Stimulated activated naive CD8-positive, alpha-beta T cell treated with anti-CD3 and anti-CD28 coated beads, Interleukin-15, amount 100 ng/mL, for 72 hours (primary cell): ENCODE measurements at regions not wholly inside any gene's neighbourhood (a gene's known extent, or its start where the extent isn't known, plus 50 kb on each side); places are given as distances from the start of the nearest gene placed in this dataset.
"Not testable (repeated sequence)": the region's sequence is repeated elsewhere in the genome, so short reads cannot be mapped to it uniquely, and the experiment has no call there.

Experiments used
- ATAC-seq: fragments of 150-1000 bp; cut with Tn5 transposase; 2 replicates; pipeline ENCODE4 v1.10.0; 2021; ENCODE audit warnings: mild to moderate bottlenecking, moderate library complexity
- DNase-seq, 2 donors: peaks; one replicate each; pipeline ENCODE4 v3.0.0; 2021 to 2022
- H3K27ac Mint-ChIP-seq, 2 donors: one replicate each; pipeline ENCODE4 v1.8.0; 2022; ENCODE audit warnings: mild to moderate bottlenecking in 2 of 2, mixed read lengths in 2 of 2, moderate library complexity in 2 of 2
- H3K27me3 Mint-ChIP-seq: one replicate; pipeline ENCODE4 v1.8.0; 2022; ENCODE audit warnings: mixed read lengths
- H3K4me1 Mint-ChIP-seq: one replicate; pipeline ENCODE4 v1.8.0; 2022; ENCODE audit warnings: mild to moderate bottlenecking, mixed read lengths
- H3K4me3 Mint-ChIP-seq, 2 donors: one replicate each; pipeline ENCODE4 v1.8.0; 2022; ENCODE audit warnings: mild to moderate bottlenecking in 2 of 2, mixed read lengths in 2 of 2, moderate library complexity in 1 of 2
- H3K9me3 Mint-ChIP-seq, 2 donors: one replicate each; pipeline ENCODE4 v1.8.0; 2022; ENCODE audit warnings: mixed read lengths in 2 of 2

DNA sequence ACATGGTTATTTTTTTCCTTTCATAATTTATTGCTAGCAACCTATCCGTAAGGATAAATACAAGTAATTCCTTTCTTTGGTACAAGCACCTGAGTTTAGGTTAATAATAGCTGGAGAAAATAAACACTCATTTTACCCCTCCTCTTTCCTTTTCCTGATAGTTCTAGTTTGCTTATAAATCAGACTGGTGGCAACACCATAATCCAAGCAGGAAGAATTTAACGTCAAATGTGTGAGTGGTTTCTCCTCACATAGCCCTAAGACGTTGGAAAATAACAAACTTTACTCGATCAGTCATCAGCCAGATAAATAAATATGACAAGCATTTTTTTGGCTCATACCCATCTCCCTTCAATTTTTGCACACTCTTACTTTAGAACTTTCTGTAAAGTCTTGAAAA, 190.3 kb upstream of the FAM241A start:
- no peaks in the 10 kb centered on the region for H3K9me3 Mint-ChIP-seq
- H3K4me3 Mint-ChIP-seq, result no peak overlapping the region
- H3K27ac Mint-ChIP-seq, result no peak overlapping the region
- DNase-seq, result no peak
- H3K27me3 Mint-ChIP-seq, result no peaks in the 10 kb centered on the region
- H3K4me1 Mint-ChIP-seq, result no peaks in the 10 kb centered on the region
- no peak for ATAC-seq

DNA sequence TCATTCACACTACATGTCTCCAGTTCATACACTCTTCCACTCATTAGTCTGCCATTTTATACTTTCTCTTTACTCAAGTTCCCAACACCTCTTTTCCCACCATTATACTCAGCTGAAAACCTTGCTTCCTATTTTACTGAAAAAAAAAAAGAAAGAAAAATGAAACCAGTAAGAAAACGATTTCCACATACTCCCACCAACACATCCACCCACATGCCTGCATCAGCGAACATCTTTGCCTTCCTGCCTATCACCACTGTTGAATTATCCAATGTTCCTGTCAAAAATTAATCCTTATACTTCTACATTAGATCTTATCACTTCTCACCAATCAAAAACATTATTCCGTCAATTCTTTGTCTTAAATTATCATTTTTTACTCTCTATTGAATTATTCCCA, 188.1 kb upstream of the FAM241A start:
- H3K4me3 Mint-ChIP-seq, result no peak overlapping the region
- H3K27ac Mint-ChIP-seq, result no peak overlapping the region
- no peaks in the 10 kb centered on the region for H3K27me3 Mint-ChIP-seq
- no peaks in the 10 kb centered on the region for H3K4me1 Mint-ChIP-seq
- ATAC-seq (no peak), DNase-seq (no peak)
- no peaks in the 10 kb centered on the region for H3K9me3 Mint-ChIP-seq

GRCh38 chr4:111957997-111958396, 187.3 kb upstream of the FAM241A start:
- no peaks in the 10 kb centered on the region for H3K27me3 Mint-ChIP-seq
- ATAC-seq (no peak), DNase-seq (no peak)
- no peak overlapping the region for H3K4me3 Mint-ChIP-seq
- no peaks in the 10 kb centered on the region for H3K9me3 Mint-ChIP-seq
- no peaks in the 10 kb centered on the region for H3K4me1 Mint-ChIP-seq
- no peak overlapping the region for H3K27ac Mint-ChIP-seq

DNA sequence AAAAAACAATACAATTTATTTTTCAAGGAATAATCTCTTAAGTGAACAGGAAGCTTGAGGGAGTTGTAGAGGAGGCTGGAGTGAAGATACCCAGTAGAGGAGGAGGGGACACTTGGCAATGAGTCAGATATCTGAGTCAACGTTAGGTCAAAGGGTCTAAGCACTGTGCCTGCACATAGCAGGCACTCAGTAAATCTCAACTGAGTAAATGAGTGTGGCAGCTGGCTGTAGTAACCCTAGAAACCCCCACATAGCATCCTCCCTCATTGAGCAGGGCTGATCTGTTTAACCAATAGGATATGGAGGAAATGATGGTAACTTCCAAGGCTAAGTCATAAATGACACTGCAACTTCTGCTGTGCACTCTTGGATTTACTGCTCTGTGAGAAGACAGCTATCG, 186.0 kb upstream of the FAM241A start:
- DNase-seq, result no peak
- Mint-ChIP-seq H3K27me3 (no peaks in the 10 kb centered on the region), H3K9me3 (no peaks in the 10 kb centered on the region), H3K4me3 (no peak overlapping the region), H3K27ac (no peak overlapping the region), H3K4me1 (no peaks in the 10 kb centered on the region)
- no peak for ATAC-seq

DNA sequence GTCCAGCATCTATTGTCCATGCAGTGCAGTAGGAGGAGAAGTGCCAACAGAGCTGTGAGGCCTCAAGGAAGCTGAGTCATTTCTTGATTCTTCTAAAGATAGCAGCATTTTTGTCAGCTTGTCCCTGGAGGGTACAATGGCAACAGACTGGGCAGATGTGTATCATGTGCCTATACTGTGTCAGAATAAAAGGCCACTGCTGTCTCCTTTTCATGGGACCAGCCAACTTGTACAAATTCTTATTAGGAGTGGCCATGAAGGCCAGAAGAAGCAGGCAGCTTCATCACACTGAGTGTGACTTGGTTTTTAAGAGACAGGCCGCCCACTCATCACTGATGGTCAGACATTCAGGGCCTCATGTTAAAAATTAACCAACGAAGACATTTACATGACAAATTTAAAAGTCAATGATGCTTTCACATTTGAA, 185.0 kb upstream of the FAM241A start:
- no peaks in the 10 kb centered on the region for H3K27me3 Mint-ChIP-seq
- no peak for DNase-seq
- H3K4me1 Mint-ChIP-seq, result no peaks in the 10 kb centered on the region
- no peak overlapping the region for H3K27ac Mint-ChIP-seq
- ATAC-seq, result peak; percentile 39
- no peak overlapping the region for H3K4me3 Mint-ChIP-seq
- H3K9me3 Mint-ChIP-seq, result no peaks in the 10 kb centered on the region

GRCh38 chr4:111961026-111961425, 184.2 kb upstream of the FAM241A start:
- not testable (repeated sequence) for ATAC-seq, H3K9me3 Mint-ChIP-seq, H3K27me3 Mint-ChIP-seq, H3K4me1 Mint-ChIP-seq, H3K4me3 Mint-ChIP-seq, DNase-seq, H3K27ac Mint-ChIP-seq

- ATAC-seq, result no peak
- Mint-ChIP-seq H3K4me1 (no peaks in the 10 kb centered on the region), H3K4me3 (no peak overlapping the region), H3K9me3 (no peaks in the 10 kb centered on the region), H3K27me3 (no peaks in the 10 kb centered on the region), H3K27ac (no peak overlapping the region)
- no peak for DNase-seq
Observed at GRCh38 chr4:111961809-111962208, 183.4 kb upstream of the FAM241A start.

DNA sequence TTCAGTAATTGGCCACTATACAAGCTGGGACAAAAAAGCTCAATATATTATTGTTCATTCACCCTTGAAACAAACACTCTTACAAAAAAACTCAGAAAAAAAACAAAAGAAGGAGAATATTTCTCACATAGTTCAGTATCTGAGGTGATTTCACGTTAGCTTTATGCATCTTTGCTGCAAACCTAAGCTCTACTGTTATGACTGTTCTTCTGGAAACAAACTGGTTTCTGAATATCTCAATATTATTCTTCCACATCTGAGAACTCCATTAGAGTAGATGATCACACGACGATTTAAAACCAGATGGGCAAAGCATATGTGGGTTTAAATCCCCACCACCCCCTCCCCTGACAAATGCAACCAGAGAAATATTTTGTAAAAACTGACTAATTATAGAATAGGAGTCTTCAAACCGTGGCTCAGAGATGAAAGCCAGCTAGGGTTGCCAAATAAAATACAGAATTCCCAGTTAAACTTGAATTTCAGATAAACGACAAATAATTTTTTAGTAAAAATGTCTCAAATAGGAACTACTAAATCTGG, 182.0 kb upstream of the FAM241A start:
- H3K9me3 Mint-ChIP-seq, result no peaks in the 10 kb centered on the region
- DNase-seq (no peak), ATAC-seq (no peak)
- H3K4me3 Mint-ChIP-seq, result no peak overlapping the region
- no peaks in the 10 kb centered on the region for H3K27me3 Mint-ChIP-seq
- no peak overlapping the region for H3K27ac Mint-ChIP-seq
- no peaks in the 10 kb centered on the region for H3K4me1 Mint-ChIP-seq

GRCh38 chr4:111977419-111977965, 167.8 kb upstream of the FAM241A start:
- peaks cover 5 to 26% of the 10 kb centered on the region in 2 donors for H3K9me3 Mint-ChIP-seq
- no peak overlapping the region for H3K4me3 Mint-ChIP-seq
- H3K4me1 Mint-ChIP-seq, result no peaks in the 10 kb centered on the region
- H3K27me3 Mint-ChIP-seq, result no peaks in the 10 kb centered on the region
- DNase-seq, result no peak
- no peak for ATAC-seq
- no peak overlapping the region for H3K27ac Mint-ChIP-seq

DNA sequence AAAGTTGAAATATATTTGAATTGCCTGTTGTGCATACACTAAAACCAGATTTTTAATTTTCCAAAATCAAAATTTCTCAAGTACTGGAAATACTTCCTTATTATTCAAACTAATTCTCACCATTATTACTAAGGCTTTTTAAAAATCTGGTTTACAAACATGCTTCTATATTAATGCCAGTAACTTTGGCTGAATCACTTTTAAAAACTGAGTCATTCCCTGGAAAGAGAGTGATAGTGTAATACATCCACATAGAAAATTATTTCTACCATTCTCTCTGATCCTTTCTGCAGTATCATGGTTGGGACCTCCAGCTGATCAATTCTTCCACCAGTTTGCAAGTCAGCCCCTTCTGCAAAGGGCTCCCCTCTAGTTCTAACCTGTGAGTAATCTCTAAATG, 165.3 kb upstream of the FAM241A start:
- Mint-ChIP-seq H3K4me1 (no peaks in the 10 kb centered on the region), H3K4me3 (no peak overlapping the region), H3K9me3 (peaks cover 1 to 21% of the 10 kb centered on the region in 2 donors), H3K27ac (no peak overlapping the region), H3K27me3 (peaks cover 12% of the 10 kb centered on the region)
- no peak for DNase-seq
- ATAC-seq, result no peak

- Mint-ChIP-seq H3K9me3 (peaks cover 0 to 11% of the 10 kb centered on the region in 2 donors), H3K27ac (no peak overlapping the region), H3K27me3 (peaks cover 24% of the 10 kb centered on the region), H3K4me3 (no peak overlapping the region), H3K4me1 (no peaks in the 10 kb centered on the region)
- DNase-seq, result no peak
- no peak for ATAC-seq
Observed at GRCh38 chr4:111982089-111982488, 163.2 kb upstream of the FAM241A start.

DNA sequence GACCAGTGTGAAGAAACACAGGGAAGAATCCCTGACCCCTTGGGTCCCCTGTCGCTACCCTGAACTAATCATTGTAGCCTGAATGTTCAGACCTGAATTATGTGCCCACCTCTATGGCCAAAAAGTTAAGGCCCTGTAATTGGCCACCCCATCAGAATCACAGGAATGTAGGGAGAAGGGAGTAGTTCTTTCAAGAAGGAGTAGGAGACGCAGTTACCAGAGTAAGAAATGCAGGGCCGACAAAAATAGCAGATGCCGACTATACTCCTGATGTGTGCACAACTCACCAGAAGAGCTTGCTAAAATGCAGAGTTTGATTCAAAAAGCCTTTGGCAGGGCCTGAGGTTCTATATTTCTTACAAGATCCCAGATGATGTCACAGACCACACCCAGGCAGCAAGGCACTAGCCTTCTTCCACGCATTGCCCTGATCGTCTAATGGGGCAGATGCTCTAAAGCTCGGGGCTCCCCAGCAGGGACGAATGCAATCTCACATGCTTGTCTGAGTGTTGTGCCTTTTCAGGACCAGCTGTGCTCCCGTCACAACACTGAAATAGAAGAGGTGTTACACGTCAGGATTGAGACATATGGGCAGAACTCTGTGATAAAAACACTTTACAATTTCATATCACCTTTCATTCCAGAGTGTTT, 161.0 kb upstream of the FAM241A start:
- no peak for DNase-seq
- Mint-ChIP-seq H3K4me1 (no peaks in the 10 kb centered on the region), H3K27me3 (peaks cover 24% of the 10 kb centered on the region), H3K27ac (no peak overlapping the region), H3K4me3 (no peak overlapping the region), H3K9me3 (no peaks in the 10 kb centered on the region)
- ATAC-seq, result no peak

GRCh38 chr4:111985426-111985825, 159.8 kb upstream of the FAM241A start:
- DNase-seq, result no peak
- Mint-ChIP-seq H3K4me1 (no peaks in the 10 kb centered on the region), H3K9me3 (no peaks in the 10 kb centered on the region), H3K27ac (no peak overlapping the region), H3K4me3 (no peak overlapping the region), H3K27me3 (peaks cover 24% of the 10 kb centered on the region)
- ATAC-seq, result no peak

DNA sequence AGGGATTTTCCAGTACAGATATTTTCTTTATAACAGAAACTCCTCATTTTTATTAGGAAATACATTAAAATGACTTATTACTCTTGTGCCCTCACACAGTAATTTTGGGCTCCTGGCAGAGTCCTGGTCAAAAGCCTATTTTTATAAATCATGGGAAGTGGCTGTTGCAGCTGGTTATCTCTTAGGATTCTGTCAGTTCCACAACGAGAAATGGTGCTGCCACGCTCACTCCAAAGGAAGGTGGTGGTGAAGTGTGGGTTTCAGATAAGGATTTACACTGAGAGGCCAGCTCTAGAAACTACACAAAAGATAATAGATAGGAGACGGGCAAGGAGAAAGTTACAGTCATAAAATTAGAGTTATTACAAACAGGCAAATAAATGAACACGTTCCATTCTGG, 159.2 kb upstream of the FAM241A start:
- H3K9me3 Mint-ChIP-seq, result no peaks in the 10 kb centered on the region
- peaks cover 24% of the 10 kb centered on the region for H3K27me3 Mint-ChIP-seq
- no peak overlapping the region for H3K27ac Mint-ChIP-seq
- no peak overlapping the region for H3K4me3 Mint-ChIP-seq
- H3K4me1 Mint-ChIP-seq, result no peaks in the 10 kb centered on the region
- no peak for ATAC-seq
- DNase-seq, result no peak

DNA sequence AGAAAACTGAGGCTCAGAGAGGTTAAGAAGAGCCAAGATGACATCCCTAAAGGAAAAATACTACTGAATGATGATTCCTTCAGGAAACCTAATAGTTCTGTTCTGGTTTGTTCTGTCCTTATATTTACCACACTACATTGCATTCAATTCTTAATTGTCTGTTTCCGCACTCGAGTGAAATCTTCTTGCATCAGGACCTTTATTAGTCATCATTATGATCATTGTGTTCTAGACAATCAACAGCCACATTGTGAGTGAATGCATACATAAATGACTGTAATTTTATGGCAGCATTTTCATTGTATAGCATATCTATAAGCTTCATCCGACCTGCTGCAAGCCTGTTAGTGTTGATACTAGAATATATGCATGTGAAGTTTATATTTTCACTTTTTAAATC, 156.7 kb upstream of the FAM241A start:
- ATAC-seq (no peak), DNase-seq (no peak)
- Mint-ChIP-seq H3K9me3 (no peaks in the 10 kb centered on the region), H3K4me3 (no peak overlapping the region), H3K27me3 (peaks cover 24% of the 10 kb centered on the region), H3K27ac (no peak overlapping the region), H3K4me1 (no peaks in the 10 kb centered on the region)

GRCh38 chr4:111989817-111990216, 155.4 kb upstream of the FAM241A start:
- H3K4me1 Mint-ChIP-seq, result no peaks in the 10 kb centered on the region
- no peaks in the 10 kb centered on the region for H3K9me3 Mint-ChIP-seq
- peaks cover 13% of the 10 kb centered on the region for H3K27me3 Mint-ChIP-seq
- no peak for DNase-seq
- no peak for ATAC-seq
- no peak overlapping the region for H3K4me3 Mint-ChIP-seq
- no peak overlapping the region for H3K27ac Mint-ChIP-seq

- Mint-ChIP-seq H3K27me3 (peaks cover 6% of the 10 kb centered on the region), H3K27ac (no peak overlapping the region), H3K4me1 (no peaks in the 10 kb centered on the region), H3K9me3 (no peaks in the 10 kb centered on the region), H3K4me3 (no peak overlapping the region)
- ATAC-seq, result no peak
- no peak for DNase-seq
Observed at GRCh38 chr4:111991163-111991562, 154.1 kb upstream of the FAM241A start.
